HUDEP-2 (cell line): ENCODE measurements at regions not wholly inside any gene's neighbourhood (a gene's known extent, or its start where the extent isn't known, plus 50 kb on each side); places are given as distances from the start of the nearest gene placed in this dataset.

Experiments used
- DNase-seq, 76 experiments: peaks; one replicate each; lab custom pipeline; 2025; ENCODE audit not compliant: unreplicated experiment in 76 of 76; lab: John Stamatoyannopoulos, UW

DNA sequence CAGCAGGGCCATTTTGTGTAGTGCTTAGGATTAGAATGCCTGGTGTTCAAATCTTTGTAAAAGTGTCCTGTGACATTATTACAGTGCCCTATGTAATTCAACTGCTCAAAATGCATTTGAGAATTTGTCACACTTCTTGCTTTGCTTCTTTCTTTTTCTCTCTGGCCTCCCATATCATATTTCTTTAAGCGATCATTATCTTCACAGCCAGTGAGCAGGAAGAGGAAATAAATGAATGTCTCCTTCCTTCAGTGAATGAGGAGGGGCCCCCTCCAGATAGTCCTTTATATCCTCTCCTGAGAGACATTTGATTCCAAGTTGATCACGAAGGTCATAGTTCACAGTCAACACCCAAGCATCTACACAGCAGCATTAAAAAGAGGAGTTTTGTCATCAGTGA is 425.1 kb upstream of the NPVF start:
- DNase-seq = no peak

DNA sequence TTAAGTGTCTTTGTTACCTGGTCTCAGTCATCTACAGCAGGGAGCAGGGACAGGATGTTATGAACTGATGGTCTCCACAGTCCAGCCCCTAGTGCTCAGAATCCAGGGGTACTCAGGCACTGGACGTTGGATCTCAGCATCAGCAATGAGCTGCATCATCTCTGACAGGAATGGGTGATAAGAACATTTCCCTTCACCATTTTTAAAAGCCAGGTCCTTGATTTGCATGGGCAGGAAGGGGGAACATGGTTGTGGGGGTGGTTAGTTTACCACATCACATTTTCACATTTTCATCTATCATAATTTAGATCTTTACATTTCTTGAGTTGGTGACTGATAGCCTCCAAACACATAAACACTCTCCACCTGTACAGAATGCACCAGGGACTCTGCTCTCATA is 427.8 kb upstream of the NPVF start:
- DNase-seq = no peak

DNA sequence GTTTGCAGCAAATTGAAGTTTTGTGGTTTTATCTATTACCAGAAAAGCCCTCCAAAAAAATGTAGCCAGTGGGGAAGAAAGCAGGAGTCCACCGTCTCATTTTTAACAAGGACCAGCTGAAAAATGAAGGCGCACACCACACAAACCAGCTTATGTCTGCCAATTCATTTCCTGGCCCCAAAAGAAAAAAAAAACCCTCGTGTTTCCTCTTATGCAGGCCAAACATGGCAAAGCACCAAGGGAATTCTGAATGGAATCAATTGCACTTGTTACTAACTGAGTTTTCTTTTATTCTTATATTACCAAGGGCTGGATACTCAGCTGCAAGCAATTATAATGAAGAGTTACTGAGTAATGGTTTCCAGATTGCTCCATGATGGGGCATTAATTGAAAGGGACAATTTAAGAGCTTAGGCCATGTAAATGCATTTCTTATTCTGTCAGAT is 428.3 kb upstream of the NPVF start:
- DNase-seq = no peak

DNA sequence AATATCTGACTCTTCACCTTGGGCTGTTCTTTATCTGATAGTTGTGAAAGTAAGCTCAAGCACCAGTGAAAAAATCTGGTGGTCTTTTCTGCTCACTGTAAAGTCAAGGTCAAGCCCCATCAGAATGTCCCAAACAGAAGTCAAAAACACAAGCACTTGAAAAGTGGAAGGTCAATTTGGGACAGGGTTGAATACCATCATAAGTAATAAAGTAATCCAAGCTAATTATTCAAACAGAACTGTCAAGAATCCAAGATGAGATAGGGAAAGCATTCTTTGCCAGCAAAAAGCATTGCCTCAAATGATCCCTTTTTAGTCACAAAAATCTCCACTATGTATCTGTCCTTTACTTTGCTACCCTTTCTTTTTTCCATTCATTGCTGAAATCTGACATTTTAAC is 430.1 kb upstream of the NPVF start:
- no peak for DNase-seq

DNA sequence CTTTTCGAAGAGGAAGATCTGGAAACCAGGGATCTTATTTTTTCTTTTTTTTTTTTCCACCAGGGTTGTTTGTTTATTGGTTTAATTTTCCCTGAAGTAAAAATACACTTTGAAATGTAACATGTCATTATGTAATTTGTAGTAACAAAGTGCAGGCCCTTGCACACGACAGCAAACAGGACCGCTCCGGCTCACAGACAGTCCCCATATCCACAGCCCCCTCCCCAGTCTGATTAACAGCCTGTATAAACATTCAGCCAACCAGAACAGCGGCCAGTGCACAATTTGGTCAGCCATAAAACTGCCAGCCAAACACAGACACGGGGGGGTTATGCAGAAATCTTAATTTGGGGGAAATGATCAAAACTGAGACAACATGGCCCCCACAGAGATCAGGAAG is 431.6 kb upstream of the NPVF start:
- no peak for DNase-seq

DNA sequence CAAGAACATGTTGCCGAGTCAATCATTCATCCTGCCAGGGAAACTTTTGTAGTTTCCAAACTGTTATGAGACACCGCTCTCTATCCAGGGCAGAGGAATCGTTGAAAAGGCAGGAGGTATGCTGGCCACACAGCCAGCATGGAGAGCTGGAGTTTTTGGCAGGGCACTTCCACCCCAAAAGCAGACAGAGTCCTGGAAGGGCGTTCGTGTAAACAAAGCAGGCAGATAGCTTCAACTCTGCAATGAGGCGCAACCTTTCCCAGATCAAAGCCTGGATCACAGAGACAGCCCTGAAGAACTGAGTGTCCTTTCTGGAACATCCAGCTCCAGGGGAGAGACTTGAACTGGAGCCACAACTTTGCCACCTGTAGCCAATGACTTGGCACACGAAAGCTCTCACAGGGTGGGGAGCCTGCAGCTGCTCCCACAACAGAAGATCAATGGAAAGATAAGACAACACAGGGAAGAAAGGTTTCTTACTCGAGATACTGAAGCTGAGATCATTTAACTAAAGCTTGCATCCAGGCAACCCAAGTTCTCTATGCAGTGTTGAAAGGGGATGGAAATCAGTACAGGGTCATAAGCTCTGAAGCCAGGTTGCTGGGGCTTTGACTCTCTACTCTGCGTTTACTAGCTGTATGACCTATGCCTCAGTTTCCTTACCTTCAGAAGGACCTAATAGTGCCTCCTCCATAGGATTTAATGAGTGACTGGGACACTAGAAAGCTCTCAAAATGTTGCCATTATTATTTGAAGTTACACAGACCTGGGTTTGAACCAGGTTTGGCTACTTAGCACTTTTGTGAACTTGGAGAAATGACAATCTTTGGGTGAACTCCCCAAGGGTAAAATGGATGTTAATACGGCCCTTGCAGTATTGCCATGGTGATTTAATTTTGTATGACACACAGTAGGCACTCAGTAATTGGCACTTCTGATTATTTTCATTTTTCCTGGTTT is 434.8 kb upstream of the NPVF start:
- DNase-seq = no peak

DNA sequence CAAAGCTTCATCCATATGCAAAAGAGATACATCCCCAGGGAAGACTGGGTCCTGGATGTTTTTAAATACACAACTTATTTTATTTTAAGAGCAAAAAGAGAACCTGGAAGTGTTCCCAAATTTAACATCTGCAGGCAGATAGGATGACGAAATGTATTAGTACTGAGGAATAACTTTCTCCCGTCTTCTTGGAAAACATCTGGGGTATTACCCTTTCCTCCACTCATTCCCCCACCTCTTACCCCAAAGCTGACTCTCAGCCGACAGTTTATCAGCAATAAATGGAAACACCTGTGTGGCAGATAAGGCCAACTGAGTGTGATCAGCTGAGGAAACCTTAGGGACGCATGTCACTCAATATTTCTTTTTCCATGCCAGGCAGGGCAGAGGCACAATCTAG is 435.6 kb upstream of the NPVF start:
- DNase-seq = no peak

DNA sequence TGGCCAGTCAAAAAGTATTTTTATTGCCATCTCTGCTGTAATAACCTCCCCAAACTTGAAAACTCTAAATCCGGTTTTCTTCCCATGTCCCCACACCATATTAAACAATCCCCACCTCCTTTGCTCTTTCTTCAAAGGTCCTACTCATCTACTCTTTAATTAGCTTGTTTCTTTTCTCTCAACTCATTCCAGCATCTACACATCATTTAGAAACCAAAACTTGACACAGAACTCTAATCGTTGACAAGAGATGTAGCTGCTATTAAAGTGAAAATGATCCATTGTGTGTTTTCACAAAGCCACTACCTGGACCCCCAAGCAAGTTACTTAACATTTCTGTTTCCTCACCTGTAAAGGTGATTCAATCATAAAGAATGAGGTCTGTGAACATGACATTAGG is 436.3 kb upstream of the NPVF start:
- no peak for DNase-seq

DNA sequence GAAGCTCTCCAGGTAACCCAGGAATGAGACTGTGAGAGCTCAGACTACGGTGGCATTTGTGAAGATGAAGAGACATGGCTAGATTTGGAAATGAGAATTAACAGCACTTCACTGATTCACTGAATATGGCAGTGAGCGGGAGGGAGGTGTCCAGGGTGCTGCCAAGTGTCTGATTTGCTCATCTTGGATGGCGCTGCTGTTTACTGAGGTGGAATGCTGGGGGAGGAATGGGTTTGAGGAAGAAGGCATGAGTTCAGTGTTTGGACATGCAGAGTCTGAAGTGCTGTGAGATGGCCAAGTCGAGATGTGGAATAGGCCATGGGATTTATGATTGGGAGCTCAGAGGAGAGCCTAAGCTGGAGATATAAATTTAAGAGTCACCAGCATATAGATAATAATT is 437.1 kb upstream of the NPVF start:
- no peak for DNase-seq

DNA sequence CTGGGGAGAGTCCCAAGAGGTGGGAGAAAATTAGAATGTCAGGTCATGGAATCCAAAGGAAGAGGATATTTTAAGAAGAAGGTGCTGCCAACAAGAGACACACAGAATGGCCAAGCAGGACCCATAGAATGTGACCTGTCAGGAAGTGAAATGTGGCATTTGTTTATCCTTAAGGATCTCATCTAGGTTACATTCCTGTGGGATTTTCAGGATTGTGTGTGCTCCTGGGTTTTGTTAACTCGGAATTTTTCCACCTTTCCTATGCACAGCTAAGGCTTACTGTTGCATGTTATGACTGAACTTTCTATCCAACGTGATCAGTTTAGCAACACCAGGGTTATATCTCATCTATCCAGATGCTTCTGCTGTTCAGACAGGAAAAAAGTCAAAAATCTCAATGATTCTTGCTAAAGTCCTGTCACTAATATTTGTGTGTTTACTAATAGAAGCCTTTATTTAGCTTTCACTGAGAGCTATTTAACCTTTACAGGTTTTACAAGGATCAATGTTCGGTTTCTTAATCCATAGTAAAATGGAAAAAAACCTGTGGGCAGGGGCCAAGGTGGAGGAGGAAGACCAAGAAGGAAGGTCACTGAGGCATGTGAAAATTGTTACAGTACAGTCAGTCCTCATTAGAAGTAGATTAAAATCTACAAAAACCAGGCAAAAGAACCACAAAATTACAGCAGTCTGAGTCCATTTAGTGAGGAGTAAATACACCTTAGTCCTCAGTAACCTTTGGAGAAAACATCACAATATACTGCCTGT is 437.8 kb upstream of the NPVF start:
- no peak for DNase-seq

DNA sequence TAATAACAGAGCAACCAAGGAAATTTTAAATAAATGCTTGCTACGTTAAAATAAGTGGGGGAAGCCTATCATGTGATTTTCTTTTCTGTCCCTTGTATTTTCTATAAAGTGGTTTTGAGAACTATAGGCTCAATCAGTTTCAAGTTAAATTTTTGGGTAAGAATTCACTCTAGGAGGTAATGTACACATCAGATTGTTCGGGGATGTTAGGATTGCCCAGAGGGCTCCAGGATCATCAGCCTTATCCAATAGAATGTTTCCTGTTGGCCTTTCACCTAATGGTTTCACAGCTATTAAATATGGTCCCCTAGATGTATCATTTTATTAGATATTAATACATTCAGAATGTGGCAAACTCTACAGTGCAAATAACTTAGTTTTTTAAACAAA is 438.4 kb upstream of the NPVF start:
- DNase-seq = no peak

DNA sequence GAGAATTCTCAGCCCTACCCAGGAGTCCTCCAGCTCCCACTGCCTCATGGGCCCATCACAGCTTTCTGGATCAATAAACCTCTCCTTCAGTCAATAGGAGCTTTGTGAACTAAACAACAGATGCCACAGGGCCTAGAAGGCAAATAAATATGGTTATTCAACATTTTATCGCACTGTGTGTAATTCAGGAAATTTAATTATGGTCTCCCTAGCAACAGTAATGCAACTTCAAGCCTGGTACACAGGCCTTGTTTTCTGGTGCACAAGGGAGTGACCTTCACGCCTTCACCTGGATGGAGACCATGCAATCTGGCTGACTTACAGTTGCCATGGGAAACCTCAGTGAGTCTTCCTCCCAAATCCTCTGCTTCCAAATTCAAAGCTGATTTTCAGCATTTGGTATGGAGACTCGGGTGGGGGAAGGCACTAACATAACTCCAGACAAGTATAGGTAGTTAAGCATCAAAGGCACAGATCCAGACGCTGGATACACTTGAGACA is 441.0 kb upstream of the NPVF start:
- no peak for DNase-seq

DNA sequence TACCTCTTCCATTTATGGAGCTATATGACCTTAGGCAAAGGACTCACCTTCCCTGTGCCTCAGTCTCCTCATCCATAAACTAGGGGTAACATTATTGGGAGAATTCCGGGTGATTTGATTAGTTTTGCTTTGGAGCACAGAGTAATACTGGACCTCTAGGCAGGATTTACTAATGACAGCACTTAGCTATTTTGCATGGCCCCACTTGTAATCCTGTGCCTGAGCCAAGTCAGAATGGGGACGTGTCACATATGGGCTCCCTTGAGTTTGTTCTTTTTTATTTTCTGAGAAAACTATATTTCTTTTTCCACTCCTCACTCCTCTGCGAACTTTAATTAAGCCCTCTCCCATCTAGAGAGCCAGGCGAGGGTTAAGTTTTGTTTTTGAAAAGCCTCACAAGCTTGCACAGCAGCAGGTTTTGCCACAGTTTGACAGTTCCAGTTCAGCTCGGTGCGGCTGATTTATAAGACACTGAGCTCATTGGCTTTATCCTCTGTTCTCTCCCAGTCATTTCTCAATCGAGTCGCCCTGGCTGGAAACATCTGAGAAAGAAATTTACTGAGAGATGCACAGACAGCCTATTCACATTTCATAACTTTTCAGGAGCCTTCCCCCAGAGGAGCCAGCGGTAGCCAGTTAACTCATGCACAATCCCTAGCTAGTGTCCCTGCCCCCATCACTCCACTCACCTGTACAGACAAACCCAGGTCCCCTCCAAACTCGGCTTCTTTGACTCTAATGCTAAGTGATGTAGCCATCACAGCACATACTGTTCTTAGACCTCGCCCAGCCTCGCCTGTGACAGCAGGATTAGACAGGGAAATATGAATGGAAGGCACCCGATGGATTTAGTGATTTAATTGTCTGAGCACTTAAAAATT is 441.9 kb upstream of the NPVF start:
- DNase-seq = no peak

DNA sequence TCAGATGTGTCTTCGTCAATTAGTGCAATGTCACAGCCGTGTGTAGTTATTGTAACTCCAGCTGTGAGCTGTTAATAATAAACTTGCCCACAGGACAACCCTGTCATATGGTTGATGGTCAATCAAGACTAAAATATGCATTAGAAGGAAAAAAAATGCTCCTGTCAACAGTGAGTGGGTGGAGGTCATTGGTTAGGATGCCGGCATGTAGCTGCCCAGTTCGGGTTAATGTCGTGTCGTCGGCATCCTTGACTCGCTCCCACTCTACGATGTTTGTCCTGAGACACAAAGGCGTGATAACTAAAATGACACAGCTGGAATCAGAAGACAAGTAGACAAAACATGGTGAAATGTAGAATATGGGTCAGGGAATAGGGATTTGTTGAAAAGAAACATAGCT is 442.8 kb upstream of the NPVF start:
- no peak for DNase-seq

DNA sequence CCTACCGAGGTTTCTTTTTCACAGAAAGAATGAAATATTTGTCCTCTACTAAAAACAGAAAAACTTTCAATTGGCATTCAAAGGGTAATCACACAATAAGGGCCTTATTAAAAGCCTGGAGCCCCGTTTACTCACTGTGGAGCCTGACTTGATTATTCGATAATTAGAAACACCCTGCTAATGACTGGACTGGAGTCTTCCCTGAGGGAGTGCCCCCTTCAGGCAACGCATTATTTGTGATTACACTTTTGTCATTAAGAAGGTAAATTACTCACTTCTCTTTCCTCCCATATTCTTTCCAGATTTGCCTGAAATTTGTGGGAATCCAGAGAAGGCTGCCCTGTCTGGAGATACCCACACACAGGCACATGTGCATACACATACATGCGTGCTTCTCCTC is 444.2 kb upstream of the NPVF start:
- DNase-seq = no peak

DNA sequence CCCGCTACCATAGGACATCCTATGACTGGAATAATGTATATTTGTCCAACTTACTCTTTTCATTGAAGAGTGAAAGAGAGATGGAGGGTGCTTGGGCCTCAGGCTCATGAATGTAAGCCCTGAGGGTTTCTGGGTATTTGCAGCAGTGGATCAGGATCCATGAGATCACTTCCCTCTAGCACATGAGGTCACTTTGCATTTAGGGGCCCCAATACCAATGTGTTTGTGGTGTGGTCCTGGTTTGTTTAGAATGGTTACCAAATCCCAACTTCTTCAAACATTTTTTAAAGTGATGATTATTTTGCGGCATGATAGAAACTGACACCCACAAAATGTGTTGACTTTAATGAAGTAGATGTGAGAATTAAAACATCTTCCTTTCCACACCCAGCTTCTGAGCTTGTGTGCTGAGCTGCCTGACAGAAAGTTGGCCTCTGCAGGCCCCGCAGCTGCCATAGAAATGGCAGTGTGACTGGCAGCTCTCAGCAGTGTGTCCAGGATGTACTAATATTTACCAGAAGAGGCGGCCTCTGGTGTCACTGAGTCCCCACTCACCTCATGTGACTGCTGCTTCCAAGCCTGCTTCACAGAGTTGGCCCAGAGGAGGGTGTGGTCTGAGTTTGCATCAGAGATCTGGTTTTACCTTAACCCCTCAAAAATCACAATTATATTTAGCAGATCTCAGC is 447.6 kb upstream of the NPVF start:
- DNase-seq = no peak

DNA sequence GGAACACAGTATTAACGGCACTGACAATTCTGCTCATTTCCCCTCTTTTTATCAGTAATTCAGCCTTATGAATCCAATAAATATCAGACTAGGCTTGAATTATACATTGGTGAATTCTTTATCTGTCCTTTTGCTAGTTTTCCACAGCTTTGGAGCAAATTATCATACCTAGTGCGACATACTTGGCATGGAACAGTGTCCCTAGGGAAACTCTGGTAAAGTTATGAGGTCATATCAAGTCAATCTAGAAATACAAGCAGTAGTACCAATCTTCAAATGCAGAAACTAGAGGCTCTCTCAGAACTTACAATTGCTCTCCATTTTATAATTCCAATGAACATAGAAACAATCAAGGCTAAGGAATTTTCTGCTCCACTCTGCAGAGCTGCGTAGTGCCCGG is 449.3 kb upstream of the NPVF start:
- no peak for DNase-seq

DNA sequence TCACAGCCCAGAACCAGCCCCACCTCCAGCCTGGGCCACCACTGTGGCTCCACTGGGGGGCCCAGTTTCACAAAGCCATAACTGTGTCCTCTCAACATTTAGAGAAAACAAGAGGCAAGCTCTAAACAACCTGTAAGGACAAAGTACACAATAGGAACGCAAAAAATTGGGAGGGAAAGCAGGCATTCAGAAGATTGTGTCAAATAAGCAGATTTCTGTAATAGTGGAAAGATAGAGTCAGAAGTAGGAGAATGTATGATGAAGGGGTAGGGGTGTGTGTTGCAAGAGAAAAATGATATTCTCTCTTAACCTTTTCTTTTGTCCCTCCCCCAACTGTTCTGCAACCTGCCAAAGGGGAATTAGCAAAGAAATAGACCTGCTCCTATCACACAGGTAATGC is 449.9 kb upstream of the NPVF start:
- DNase-seq = no peak

DNA sequence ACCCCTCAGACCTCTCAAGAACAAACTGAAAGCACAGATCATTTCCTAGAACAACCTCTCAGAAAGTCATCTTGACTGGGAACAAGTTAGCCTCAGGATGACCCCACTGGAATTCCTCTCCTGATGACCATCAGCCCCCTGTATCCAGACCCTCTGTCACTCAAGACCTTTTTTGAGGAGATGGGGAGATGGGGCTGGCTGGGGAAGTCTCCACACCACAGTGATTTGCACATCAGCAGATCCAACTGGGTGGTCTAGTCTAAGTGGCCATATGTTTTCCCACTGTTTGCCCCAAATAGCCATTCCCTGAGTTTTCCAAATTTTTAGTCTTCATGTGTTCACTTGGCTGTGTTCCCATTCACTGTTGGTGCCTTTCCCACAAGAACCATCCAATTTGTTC is 452.4 kb upstream of the NPVF start:
- no peak for DNase-seq

DNA sequence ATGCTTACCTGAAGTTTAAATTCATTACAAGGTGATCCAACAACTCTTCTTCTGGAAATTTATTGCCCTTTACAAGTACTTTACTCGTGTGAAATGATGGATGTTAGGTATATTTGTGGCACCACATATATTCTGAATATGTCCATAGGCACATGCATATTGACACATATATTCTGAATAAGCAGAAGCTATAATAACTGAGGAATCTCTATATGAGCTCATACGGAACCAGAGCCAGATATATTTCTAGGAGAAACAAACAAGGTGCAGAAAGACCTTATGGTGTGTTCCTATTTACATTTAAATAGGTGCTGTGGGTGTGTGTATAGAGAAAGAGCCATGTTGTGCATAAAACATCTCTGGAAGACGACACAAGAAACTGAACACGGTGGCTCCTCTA is 456.1 kb upstream of the NPVF start:
- DNase-seq = no peak
